ENCODE measurements at regions not wholly inside any gene's neighbourhood (a gene's known extent, or its start where the extent isn't known, plus 50 kb on each side); places are given as distances from the start of the nearest gene placed in this dataset.

DNA sequence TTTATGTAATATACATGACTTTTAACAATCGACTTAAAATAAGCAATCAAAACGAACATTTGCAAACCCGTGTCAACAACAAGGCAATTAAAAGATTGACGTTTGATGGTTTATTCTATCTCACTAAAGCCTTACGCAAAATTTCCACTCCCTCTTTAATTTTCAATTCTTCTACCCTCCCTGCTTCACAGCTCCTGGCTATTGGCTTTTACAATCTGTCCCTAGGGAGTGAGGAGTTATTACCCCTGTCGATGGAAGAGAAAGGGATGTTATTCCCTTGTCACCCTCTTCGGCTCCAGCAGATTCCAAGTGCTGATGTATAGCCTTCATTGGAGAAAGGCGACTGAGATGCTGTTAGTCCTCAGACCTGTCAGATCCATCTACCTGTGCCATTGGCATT, 161.3 kb downstream of the ZNF281 start:
- Mint-ChIP-seq H3K4me1 (ENCODE audit: low read depth) (peaks cover 1% of the 10 kb centered on the region), H3K4me3 (no peak overlapping the region), H3K36me3 (ENCODE audit: insufficient read depth in 2 of 2) (no peaks in the 10 kb centered on the region), H3K27me3 (ENCODE audit: low read depth) (peaks cover 48% of the 10 kb centered on the region), H3K27ac (no peak overlapping the region), H3K9me3 (no peaks in the 10 kb centered on the region)
- no peak for DNase-seq
- ATAC-seq (replicated peaks in 1 of 2), result no peak

DNA sequence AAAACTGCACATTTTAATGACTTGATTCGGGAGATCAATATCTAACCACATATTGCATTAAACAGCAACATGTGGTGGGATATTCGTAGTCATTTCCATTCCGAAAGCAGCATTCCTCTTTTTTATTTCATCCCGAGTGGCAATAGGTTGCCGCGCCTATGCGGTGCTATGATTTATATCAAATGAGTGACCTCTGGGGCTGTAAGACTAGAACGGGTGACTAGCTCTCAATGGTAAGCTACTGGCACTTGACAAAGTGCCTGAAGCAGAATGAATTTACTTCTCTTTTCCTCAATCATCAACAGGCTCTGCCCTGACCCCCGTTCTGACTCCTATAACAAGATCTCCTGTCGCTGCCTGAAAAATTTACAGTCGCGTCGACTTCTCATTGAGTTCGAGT, 162.3 kb downstream of the ZNF281 start:
- Mint-ChIP-seq H3K27ac (no peak overlapping the region), H3K36me3 (ENCODE audit: insufficient read depth in 2 of 2) (no peaks in the 10 kb centered on the region), H3K4me3 (no peak overlapping the region), H3K4me1 (ENCODE audit: low read depth) (no peaks in the 10 kb centered on the region), H3K9me3 (no peaks in the 10 kb centered on the region), H3K27me3 (ENCODE audit: low read depth) (peaks cover 47% of the 10 kb centered on the region)
- DNase-seq (no peak), ATAC-seq (replicated peaks in 1 of 2) (no peak)

GRCh38 chr1:200245473-200245872, 164.4 kb downstream of the ZNF281 start:
- Mint-ChIP-seq H3K9me3 (no peaks in the 10 kb centered on the region), H3K4me1 (ENCODE audit: low read depth) (peaks cover 9% of the 10 kb centered on the region), H3K36me3 (ENCODE audit: insufficient read depth in 2 of 2) (no peaks in the 10 kb centered on the region), H3K27ac (no peak overlapping the region), H3K27me3 (ENCODE audit: low read depth) (peaks cover 50% of the 10 kb centered on the region), H3K4me3 (no peak overlapping the region)
- ATAC-seq (replicated peaks in 1 of 2), result no peak
- DNase-seq, result no peak

DNA sequence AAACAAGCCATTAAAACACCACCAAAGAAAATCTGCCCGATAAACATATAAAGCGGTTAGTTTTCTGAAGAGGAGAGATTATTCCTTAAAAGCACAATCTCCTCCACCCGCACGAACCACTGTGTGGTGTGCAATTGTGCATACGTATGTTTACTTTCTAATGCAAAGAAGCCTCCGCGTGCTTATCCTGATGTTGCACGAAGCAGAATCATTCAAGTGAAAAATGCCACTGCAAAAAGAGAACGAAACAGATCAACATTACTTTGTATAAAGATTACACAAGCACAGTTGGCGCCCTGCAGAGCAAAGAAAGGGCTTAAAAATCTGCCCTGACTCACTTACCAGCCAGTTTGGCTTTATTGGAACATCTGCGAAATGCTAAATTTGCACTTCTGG, 166.8 kb downstream of the ZNF281 start:
- DNase-seq (no peak), ATAC-seq (replicated peaks in 1 of 2) (no peak)

DNA sequence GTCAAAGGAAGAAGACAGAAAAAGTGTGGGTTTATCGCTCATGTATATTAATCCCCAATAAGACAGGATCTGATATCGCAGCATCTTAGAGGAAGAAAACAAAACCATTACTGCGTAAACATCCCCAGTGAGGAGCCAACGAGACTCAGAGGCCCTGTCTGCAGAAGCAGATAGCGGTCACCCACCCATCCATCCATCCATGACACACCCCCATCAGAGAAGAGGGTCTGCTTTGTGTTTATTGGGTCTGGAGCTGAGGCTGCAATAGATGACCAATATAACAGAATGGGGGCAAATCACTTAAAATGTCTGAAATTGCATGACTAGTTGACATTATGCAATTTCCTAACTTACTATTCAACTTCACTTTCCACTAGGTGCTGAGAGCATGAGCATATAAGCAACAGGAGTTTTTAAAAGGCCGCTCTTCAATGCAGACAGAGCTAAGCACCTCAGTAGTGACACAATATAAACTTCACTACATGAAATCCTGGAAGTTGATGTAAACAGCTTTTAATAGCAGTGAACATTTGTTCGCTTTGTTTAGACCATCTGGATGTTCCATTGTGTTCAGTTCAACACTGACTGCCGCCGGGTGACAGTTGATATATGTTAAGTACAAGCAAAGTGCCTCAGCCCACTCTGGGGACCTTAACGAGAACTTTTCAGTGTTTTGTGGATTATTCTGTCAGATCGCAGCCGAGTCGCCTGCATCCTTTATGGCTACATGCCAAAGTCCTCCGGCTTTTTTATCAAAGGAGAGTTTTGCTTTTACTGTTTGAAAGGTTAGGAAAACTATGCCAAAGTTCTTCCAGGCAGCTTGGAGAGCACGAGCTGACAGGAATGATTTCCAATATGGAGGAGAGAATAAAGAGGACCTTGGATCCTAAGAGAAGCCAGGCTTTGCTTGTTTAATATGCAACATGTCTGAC, 167.5 kb downstream of the ZNF281 start:
- Mint-ChIP-seq H3K4me3 (no peak overlapping the region), H3K9me3 (no peaks in the 10 kb centered on the region), H3K36me3 (ENCODE audit: insufficient read depth in 2 of 2) (no peaks in the 10 kb centered on the region), H3K27me3 (ENCODE audit: low read depth) (peaks cover 45% of the 10 kb centered on the region), H3K27ac (no peak overlapping the region), H3K4me1 (ENCODE audit: low read depth) (peaks cover 11% of the 10 kb centered on the region)
- DNase-seq (no peak), ATAC-seq (replicated peaks in 1 of 2) (no peak)

More for the DNA sequence above, 166.8 kb downstream of the ZNF281 start:
- peaks cover 51% of the 10 kb centered on the region for H3K27me3 Mint-ChIP-seq (ENCODE audit: low read depth)
- H3K4me1 Mint-ChIP-seq (ENCODE audit: low read depth), result peaks cover 11% of the 10 kb centered on the region
- no peaks in the 10 kb centered on the region for H3K36me3 Mint-ChIP-seq (ENCODE audit: insufficient read depth in 2 of 2)
- no peaks in the 10 kb centered on the region for H3K9me3 Mint-ChIP-seq
- H3K27ac Mint-ChIP-seq, result no peak overlapping the region
- no peak overlapping the region for H3K4me3 Mint-ChIP-seq

- Mint-ChIP-seq H3K4me1 (ENCODE audit: low read depth) (peaks cover 11% of the 10 kb centered on the region), H3K4me3 (no peak overlapping the region), H3K36me3 (ENCODE audit: insufficient read depth in 2 of 2) (no peaks in the 10 kb centered on the region), H3K27me3 (ENCODE audit: low read depth) (peaks cover 54% of the 10 kb centered on the region), H3K27ac (no peak overlapping the region), H3K9me3 (no peaks in the 10 kb centered on the region)
- DNase-seq (no peak), ATAC-seq (replicated peaks in 1 of 2) (no peak)
Measured at GRCh38 chr1:200240656-200241055, 169.2 kb downstream of the ZNF281 start.

DNA sequence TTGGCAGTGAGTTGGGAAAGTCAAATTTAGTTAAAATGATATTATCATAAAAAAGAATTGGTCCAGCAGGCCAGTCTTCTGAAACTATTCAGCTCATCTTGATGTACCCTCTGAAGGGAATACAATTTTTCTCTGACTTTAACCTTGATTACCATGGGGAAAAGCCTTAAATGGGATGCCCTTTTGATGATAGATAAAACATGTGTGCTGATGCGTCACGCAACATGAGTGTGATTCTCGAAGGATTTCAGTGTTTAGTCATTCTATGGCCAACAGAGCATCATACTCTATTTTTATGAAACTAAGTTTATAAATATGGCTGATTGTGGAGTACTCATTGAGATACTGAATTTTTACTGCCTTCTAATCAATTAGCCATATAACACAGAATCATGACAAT, 171.5 kb downstream of the ZNF281 start:
- no peaks in the 10 kb centered on the region for H3K9me3 Mint-ChIP-seq
- H3K27me3 Mint-ChIP-seq (ENCODE audit: low read depth), result peaks cover 43% of the 10 kb centered on the region
- no peak for ATAC-seq (replicated peaks in 1 of 2)
- no peak for DNase-seq
- peaks cover 11% of the 10 kb centered on the region for H3K4me1 Mint-ChIP-seq (ENCODE audit: low read depth)
- no peak overlapping the region for H3K27ac Mint-ChIP-seq
- H3K36me3 Mint-ChIP-seq (ENCODE audit: insufficient read depth in 2 of 2), result no peaks in the 10 kb centered on the region
- no peak overlapping the region for H3K4me3 Mint-ChIP-seq

DNA sequence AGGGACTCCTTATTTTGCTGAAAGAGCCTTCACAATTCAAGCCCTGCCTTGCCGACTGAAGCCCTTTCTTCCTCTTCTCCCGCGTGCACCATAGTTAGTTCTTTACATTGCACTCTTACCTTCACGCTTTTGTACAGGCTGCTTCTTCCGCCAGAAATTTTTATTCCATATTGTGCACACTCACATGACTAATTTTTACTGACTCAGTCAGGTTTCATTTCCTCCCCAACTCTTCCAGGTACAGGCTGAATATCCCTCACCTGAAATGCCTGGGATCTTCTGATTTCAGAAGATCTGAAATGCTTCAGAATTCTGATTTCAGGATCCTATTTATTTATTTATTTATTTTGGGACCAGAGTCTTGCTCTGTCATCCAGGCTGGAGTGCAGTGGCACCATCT, 172.8 kb downstream of the ZNF281 start:
- Mint-ChIP-seq H3K27me3 (ENCODE audit: low read depth) (peaks cover 40% of the 10 kb centered on the region), H3K4me3 (no peak overlapping the region)
- no peak for ATAC-seq (replicated peaks in 1 of 2)

DNA sequence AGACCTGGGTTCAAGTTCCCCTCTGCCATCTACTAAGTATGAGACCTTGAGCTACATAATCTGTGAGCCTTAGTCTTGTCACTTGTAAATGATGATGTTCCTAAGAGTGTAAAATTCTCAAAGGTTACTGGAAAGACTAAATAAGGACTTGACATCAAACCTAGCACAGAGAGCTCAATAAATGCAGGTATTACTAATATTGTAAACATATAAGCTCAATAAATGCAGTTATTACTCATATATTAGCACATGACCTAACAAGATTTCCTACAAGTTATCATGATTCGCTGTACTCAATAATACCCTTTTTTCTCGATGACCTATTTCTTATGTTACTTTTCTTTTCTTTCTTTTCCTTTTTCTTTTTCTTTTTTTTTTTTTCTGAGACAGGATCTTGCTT, 174.9 kb downstream of the ZNF281 start:
- Mint-ChIP-seq H3K27me3 (ENCODE audit: low read depth) (peaks cover 19% of the 10 kb centered on the region), H3K36me3 (ENCODE audit: insufficient read depth in 2 of 2) (no peaks in the 10 kb centered on the region), H3K4me1 (ENCODE audit: low read depth) (no peaks in the 10 kb centered on the region), H3K9me3 (no peaks in the 10 kb centered on the region), H3K27ac (no peak overlapping the region), H3K4me3 (no peak overlapping the region)
- DNase-seq (no peak), ATAC-seq (replicated peaks in 1 of 2) (no peak)

More for the DNA sequence above, 172.8 kb downstream of the ZNF281 start:
- H3K9me3 Mint-ChIP-seq, result no peaks in the 10 kb centered on the region
- peaks cover 11% of the 10 kb centered on the region for H3K4me1 Mint-ChIP-seq (ENCODE audit: low read depth)
- H3K27ac Mint-ChIP-seq, result no peak overlapping the region
- DNase-seq, result no peak
- no peaks in the 10 kb centered on the region for H3K36me3 Mint-ChIP-seq (ENCODE audit: insufficient read depth in 2 of 2)

DNA sequence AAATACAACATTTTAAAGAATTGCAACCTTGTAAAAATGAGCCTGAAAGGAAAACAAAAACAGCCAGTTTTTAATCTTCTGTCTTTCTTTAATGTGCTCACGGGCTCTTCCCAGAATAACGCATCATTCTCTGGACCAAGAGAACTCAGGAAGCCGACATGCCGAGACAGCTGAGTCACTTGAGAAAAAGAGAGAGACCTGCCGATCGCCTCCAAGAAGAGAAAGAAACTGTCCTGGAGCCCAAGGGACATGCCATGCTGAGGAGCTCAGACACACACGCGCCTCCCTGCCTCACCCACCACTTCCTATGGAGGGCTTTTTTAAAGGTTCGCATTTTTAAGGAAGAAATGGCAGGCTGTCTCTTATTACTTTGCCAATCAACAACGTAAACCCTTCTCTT, 176.4 kb downstream of the ZNF281 start:
- Mint-ChIP-seq H3K4me3 (no peak overlapping the region), H3K27ac (no peak overlapping the region), H3K27me3 (ENCODE audit: low read depth) (peaks cover 20% of the 10 kb centered on the region), H3K9me3 (no peaks in the 10 kb centered on the region), H3K4me1 (ENCODE audit: low read depth) (no peaks in the 10 kb centered on the region), H3K36me3 (ENCODE audit: insufficient read depth in 2 of 2) (no peaks in the 10 kb centered on the region)
- ATAC-seq (replicated peaks in 1 of 2) (no peak), DNase-seq (no peak)

DNA sequence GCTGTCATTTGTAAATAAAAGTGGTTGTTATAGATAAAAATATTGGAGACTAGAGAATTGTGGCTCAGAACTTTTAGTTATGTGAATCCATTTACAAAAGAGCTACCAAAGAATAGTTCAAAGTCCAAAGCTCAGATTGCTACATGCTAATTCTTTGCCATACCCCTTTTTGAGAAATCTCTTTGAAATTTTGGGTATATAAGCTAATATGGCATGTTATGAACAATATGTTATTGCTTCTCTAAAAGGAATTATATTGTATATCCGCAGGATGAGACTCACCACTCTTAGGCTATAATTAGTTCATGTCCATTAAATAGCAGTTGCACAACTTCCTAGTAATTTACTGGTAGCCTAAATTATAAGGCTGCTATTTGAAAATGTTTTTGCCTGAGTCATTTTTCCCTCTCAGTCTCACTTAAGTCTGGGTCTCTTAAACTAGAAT, 178.0 kb downstream of the ZNF281 start:
- Mint-ChIP-seq H3K36me3 (ENCODE audit: insufficient read depth in 2 of 2) (no peaks in the 10 kb centered on the region), H3K27me3 (ENCODE audit: low read depth) (peaks cover 26% of the 10 kb centered on the region)
- no peak for ATAC-seq (replicated peaks in 1 of 2)

DNA sequence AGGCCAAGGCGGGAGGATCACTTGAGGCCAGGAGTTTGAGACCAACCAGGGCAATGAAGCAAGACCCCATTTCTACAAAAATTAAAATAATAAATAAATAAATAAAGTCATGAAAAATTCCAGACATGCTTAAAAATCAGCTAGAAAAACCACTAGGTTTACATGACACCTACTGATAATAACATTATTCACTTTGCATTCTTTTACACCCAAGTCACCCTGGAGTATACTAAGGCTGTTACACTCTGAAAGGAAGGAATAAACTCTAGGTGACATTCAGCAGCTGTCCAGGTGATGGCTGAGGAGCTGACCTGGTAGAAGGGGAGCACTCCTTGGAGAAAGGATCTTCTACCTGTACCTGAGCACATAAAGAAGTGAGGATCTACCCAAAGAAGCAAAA, 179.2 kb downstream of the ZNF281 start:
- ATAC-seq (replicated peaks in 1 of 2) (no peak), DNase-seq (no peak)
- Mint-ChIP-seq H3K4me1 (ENCODE audit: low read depth) (peaks cover 17% of the 10 kb centered on the region), H3K9me3 (no peaks in the 10 kb centered on the region), H3K4me3 (no peak overlapping the region), H3K36me3 (ENCODE audit: insufficient read depth in 2 of 2) (no peaks in the 10 kb centered on the region), H3K27ac (no peak overlapping the region), H3K27me3 (ENCODE audit: low read depth) (peaks cover 21% of the 10 kb centered on the region)

More for the DNA sequence above, 178.0 kb downstream of the ZNF281 start:
- H3K4me1 Mint-ChIP-seq (ENCODE audit: low read depth), result peaks cover 6% of the 10 kb centered on the region
- no peaks in the 10 kb centered on the region for H3K9me3 Mint-ChIP-seq
- no peak overlapping the region for H3K4me3 Mint-ChIP-seq
- DNase-seq, result no peak
- H3K27ac Mint-ChIP-seq, result no peak overlapping the region

DNA sequence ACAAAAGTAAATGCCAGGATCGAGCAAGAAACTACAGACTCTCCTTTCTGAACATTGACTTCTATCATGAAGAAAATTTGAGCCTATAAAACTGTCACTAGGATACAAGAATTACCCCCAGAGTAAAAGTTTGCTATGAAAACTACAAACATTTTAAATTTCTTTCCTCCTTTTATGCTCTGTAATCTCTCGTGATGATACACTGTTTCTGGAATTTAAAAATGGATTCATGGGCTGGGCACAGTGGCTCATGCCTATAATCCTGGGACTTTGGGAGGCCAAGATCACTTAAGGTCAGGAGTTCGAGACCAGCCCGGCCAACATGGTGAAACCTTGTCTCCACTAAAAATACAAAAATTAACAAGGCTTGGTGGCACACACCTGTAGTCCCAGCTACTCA, 181.3 kb downstream of the ZNF281 start:
- no peak for DNase-seq
- peaks cover 20% of the 10 kb centered on the region for H3K4me1 Mint-ChIP-seq (ENCODE audit: low read depth)
- peaks cover 20% of the 10 kb centered on the region for H3K27me3 Mint-ChIP-seq (ENCODE audit: low read depth)
- H3K9me3 Mint-ChIP-seq, result no peaks in the 10 kb centered on the region
- H3K4me3 Mint-ChIP-seq, result no peak overlapping the region
- H3K36me3 Mint-ChIP-seq (ENCODE audit: insufficient read depth in 2 of 2), result no peaks in the 10 kb centered on the region
- no peak overlapping the region for H3K27ac Mint-ChIP-seq
- ATAC-seq (replicated peaks in 1 of 2), result no peak

DNA sequence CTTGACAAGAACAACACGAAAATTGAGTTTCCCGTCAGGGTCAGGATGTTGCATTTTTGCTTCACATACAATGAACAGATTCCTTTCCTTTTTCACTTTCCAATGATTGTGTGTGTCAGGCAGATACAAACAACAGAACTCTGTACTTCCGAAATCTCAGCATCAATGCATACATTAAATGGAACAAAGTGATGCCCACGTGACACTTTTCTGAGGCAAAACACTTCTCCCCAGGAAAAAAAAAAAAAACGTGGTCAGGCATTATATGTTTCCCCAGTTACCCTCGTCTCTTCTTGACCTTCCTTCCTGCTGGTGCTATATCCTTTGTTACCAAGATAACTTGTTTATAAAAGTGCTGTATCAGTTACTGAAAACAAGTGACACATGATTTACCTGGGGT, 181.8 kb downstream of the ZNF281 start:
- H3K4me3 Mint-ChIP-seq, result no peak overlapping the region
- H3K36me3 Mint-ChIP-seq (ENCODE audit: insufficient read depth in 2 of 2), result no peaks in the 10 kb centered on the region
- no peaks in the 10 kb centered on the region for H3K9me3 Mint-ChIP-seq
- ATAC-seq (replicated peaks in 1 of 2) (no peak), DNase-seq (no peak)
- no peak overlapping the region for H3K27ac Mint-ChIP-seq
- H3K27me3 Mint-ChIP-seq (ENCODE audit: low read depth), result peaks cover 20% of the 10 kb centered on the region
- H3K4me1 Mint-ChIP-seq (ENCODE audit: low read depth), result peaks cover 20% of the 10 kb centered on the region

Data from activated T-cell treated with anti-CD3 and anti-CD28 coated beads, Interleukin-2, amount 50 U/mL, for 72 hours (primary cell).